ENCODE measurements at regions not wholly inside any gene's neighbourhood (a gene's known extent, or its start where the extent isn't known, plus 50 kb on each side); places are given as distances from the start of the nearest gene placed in this dataset.

DNA sequence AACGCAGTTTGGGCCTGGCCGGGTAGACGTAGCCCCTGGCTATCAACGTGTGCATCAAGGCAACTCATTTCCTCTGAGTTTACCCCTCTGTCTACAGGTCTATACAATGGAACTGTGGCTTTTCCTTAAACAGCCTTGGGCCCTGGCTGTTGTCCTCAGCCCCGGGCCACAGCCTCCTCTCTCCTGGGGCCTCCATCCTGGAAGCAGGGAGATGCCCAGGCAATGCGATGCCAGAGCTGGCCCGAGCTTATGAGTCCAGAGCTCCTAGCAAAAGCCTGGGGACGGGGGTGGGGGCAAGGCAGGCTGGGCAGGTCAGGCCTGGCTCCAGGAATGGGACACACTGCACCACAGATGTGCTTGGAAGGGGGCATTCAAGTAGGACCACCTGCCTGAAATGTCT, 89.6 kb upstream of the SMNDC1 start:
- Histone ChIP-seq H3K9me3 (no peaks in the 10 kb centered on the region), H3K9ac (ENCODE audit: low read depth in 2 of 2, low read length in 2 of 2) (no peak overlapping the region), H3K4me3 (no peak overlapping the region), H3K27me3 (no peaks in the 10 kb centered on the region), H3K36me3 (no peaks in the 10 kb centered on the region), H3K4me1 (peaks cover 17% of the 10 kb centered on the region), H3K27ac (no peak overlapping the region)
- intact Hi-C loops (cut with DNase I): no loop called here
- no peak for DNase-seq
- TF ChIP-seq, protein P1, sequence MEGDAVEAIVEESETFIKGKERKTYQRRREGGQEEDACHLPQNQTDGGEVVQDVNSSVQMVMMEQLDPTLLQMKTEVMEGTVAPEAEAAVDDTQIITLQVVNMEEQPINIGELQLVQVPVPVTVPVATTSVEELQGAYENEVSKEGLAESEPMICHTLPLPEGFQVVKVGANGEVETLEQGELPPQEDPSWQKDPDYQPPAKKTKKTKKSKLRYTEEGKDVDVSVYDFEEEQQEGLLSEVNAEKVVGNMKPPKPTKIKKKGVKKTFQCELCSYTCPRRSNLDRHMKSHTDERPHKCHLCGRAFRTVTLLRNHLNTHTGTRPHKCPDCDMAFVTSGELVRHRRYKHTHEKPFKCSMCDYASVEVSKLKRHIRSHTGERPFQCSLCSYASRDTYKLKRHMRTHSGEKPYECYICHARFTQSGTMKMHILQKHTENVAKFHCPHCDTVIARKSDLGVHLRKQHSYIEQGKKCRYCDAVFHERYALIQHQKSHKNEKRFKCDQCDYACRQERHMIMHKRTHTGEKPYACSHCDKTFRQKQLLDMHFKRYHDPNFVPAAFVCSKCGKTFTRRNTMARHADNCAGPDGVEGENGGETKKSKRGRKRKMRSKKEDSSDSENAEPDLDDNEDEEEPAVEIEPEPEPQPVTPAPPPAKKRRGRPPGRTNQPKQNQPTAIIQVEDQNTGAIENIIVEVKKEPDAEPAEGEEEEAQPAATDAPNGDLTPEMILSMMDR (IDR thresholded peaks at IDR 0.05): no peak

DNA sequence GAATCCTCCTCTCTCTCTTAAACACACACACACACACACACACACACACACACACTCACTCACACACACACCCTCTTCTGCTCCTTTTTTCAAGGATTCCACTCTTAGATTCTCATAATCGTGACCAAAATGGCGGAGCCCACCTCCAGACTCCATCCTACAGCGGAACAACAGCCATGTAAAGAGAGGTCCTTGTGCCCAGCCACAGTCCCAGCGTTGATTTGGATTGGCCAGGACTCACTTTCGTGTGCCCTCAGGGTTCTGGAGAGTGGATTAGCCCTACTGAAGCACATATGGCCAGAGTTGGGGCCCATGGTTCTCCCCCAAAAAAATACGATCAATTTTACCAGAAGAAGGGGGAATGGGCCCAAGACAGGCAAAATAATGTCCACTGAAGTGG, 90.2 kb upstream of the SMNDC1 start:
- no peaks in the 10 kb centered on the region for H3K9me3 ChIP-seq
- no peaks in the 10 kb centered on the region for H3K36me3 ChIP-seq
- TF ChIP-seq, protein P1 (IDR thresholded peaks at IDR 0.05): no peak
- intact Hi-C loops (cut with DNase I): no loop called here
- H3K4me1 ChIP-seq: peaks cover 23% of the 10 kb centered on the region
- DNase-seq: no peak
- H3K27ac ChIP-seq: no peak overlapping the region
- no peaks in the 10 kb centered on the region for H3K27me3 ChIP-seq
- H3K9ac ChIP-seq (ENCODE audit: low read depth in 2 of 2, low read length in 2 of 2): no peak overlapping the region
- H3K4me3 ChIP-seq: no peak overlapping the region

- Histone ChIP-seq H3K27ac (peak overlapping the region; percentile 54), H3K4me3 (no peak overlapping the region), H3K9ac (ENCODE audit: low read depth in 2 of 2, low read length in 2 of 2) (peak overlapping the region in 1 of 2 donors; percentile 19), H3K36me3 (no peaks in the 10 kb centered on the region), H3K9me3 (no peaks in the 10 kb centered on the region), H3K27me3 (no peaks in the 10 kb centered on the region), H3K4me1 (peaks cover 23% of the 10 kb centered on the region)
- TF ChIP-seq, protein P1 (IDR thresholded peaks at IDR 0.05): no peak
- intact Hi-C loops (cut with DNase I): no loop called here
- peak; percentile 90 for DNase-seq
These were observed 90.9 kb upstream of the SMNDC1 start for GRCh38 chr10:110395350-110396283.

DNA sequence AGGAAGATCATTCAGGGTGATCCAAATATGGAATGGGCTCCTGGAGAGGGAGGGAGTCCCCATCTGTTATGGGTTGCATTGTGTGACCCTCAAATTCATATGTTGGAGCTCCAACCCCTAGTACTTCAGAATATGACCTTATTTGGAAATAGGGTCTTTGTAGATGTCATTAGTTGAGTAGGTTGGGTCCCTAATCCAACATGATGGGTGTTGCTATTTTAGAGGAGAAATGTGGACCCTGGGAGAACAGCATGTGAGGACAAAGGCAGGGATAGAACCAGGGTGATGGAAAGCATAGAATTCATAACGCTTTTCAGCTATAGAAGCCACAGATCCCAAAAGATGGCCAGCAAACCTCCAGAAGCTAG, 91.5 kb upstream of the SMNDC1 start:
- Histone ChIP-seq H3K4me3 (no peak overlapping the region), H3K9me3 (no peaks in the 10 kb centered on the region), H3K9ac (ENCODE audit: low read depth in 2 of 2, low read length in 2 of 2) (no peak overlapping the region), H3K36me3 (no peaks in the 10 kb centered on the region), H3K27ac (peak overlapping the region; percentile 54), H3K27me3 (no peaks in the 10 kb centered on the region), H3K4me1 (peaks cover 23% of the 10 kb centered on the region)
- no peak for DNase-seq
- TF ChIP-seq, protein P1 (IDR thresholded peaks at IDR 0.05): no peak
- intact Hi-C loops (cut with DNase I): no loop called here

- intact Hi-C loops (cut with DNase I): no loop called here
- no peak for DNase-seq
- H3K9ac ChIP-seq (ENCODE audit: low read depth in 2 of 2, low read length in 2 of 2): no peak overlapping the region
These were observed 93.1 kb upstream of the SMNDC1 start for GRCh38 chr10:110397856-110398255.

More at GRCh38 chr10:110397856-110398255, 93.1 kb upstream of the SMNDC1 start:
- TF ChIP-seq, protein P1 (IDR thresholded peaks at IDR 0.05): no peak
- H3K27ac ChIP-seq: peak overlapping the region; percentile 58
- no peak overlapping the region for H3K4me3 ChIP-seq
- no peaks in the 10 kb centered on the region for H3K27me3 ChIP-seq
- peaks cover 19% of the 10 kb centered on the region for H3K4me1 ChIP-seq
- H3K9me3 ChIP-seq: no peaks in the 10 kb centered on the region
- no peaks in the 10 kb centered on the region for H3K36me3 ChIP-seq

Data from colonic mucosa (tissue), 4 donors.